GM12874 (cell line): ENCODE measurements at regions not wholly inside any gene's neighbourhood (a gene's known extent, or its start where the extent isn't known, plus 50 kb on each side); places are given as distances from the start of the nearest gene placed in this dataset.

Experiments
- TF ChIP-seq, protein P1 (sequence below): IDR thresholded peaks from 2 replicates; pipeline ENCODE4 v1.5.1; 2011; ENCODE audit warnings: low read depth, mild to moderate bottlenecking, control low read depth, low read length, moderate library complexity; ENCODE audit not compliant: insufficient read depth

DNA sequence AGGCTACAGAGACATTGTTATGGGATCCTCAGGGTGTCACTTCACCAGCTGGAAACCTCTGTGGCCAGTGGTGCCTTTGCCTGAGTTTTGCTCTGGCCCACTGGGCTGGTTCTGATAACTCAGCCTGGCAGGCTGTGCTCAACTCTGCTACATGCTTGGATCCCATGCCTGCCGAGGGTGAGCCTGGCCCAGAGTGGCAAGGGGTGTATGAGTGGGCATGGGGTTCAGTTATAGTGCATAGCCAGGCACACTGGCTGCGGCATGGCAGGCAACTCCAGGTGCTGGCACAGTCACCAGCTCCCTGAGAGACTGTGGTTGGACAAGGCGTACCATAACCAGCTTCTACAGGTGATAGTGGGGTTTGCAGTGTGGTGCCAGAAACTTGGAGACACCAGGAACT, 107.0 kb upstream of the PCDH15 start:
- TF ChIP-seq, protein P1, sequence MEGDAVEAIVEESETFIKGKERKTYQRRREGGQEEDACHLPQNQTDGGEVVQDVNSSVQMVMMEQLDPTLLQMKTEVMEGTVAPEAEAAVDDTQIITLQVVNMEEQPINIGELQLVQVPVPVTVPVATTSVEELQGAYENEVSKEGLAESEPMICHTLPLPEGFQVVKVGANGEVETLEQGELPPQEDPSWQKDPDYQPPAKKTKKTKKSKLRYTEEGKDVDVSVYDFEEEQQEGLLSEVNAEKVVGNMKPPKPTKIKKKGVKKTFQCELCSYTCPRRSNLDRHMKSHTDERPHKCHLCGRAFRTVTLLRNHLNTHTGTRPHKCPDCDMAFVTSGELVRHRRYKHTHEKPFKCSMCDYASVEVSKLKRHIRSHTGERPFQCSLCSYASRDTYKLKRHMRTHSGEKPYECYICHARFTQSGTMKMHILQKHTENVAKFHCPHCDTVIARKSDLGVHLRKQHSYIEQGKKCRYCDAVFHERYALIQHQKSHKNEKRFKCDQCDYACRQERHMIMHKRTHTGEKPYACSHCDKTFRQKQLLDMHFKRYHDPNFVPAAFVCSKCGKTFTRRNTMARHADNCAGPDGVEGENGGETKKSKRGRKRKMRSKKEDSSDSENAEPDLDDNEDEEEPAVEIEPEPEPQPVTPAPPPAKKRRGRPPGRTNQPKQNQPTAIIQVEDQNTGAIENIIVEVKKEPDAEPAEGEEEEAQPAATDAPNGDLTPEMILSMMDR = no peak

DNA sequence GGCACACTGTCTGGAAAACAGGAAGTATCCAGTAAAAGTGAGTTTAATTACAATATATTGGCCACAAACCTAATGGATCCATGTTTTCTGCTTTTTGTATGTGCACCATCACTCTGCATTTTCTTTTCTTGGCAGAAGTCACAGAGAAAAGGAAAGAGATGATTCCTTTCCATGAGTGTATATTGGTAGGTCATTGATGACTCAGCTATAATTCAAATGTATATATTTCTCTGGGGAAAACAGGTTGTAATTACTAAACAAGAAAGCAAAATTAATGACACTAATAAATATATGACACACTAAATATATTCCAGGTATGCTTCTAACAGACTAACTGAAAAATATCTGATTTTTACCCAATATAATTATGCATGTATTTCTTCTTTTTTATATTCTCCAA, 105.9 kb upstream of the PCDH15 start:
- TF ChIP-seq, protein P1 = no peak

DNA sequence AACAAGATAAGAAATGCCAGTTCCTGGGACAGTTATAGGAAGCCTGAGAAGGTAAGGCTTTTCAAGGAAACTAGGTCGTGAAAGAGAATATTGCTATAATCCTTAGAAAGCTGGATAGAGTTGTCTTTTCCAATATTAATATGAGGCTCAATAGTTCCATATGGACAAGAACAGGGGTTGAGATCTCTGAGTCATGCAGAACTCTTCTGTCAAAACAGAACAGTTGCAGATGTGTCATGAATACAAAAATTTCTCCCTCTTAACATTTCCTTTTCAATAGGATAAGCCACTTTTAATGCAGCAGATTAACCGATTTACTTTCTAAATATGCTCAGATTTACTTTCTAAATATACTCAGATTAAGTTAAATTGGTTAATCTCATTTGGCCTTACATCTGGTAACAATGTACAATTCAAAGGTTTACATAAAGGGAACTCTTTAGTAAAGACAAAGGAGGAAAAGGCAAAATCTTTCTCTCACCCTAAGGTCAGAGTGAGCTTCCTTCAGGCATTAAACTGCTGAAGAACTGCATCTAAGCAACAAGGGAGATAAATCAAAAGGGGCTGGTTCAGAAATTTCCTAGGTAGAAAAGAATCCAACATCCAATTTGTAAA, 104.7 kb upstream of the PCDH15 start:
- TF ChIP-seq, protein P1 = no peak

DNA sequence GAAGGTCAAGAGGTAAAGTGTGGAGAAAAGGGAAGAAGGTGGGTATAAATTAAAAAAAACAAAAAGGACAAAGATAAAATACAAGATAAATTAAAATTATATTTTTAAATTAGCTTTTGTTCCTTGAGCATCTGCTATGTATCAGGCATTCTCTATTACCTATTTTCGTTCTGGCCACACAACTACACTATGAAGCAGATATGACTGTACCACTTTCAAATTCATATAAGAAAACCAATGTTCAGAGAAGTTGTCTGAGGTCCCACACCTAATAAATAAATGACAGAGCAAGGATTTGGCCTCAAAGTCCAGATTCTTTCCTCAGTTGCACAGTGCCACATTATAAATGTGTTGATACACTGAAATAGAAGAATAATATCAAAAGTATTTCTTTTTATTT, 103.8 kb upstream of the PCDH15 start:
- TF ChIP-seq, protein P1 = no peak

DNA sequence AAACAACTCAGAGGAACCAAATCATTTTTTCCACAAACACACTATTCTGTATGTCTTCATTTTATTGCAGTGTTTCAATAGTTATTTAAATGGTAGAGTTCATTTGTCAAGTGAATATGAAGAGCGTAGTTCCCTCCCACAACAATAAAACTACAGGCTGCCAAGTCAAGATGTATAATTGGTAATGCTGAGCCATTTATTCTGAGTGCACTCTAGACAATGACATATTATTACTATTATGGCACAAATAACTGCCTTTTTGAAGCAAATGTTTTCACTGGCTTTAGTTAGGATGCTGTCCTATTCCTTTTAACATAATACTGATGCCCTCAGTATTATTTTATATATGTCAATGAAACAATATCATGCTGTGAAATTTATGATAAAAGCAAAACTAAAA, 102.7 kb upstream of the PCDH15 start:
- TF ChIP-seq, protein P1 = no peak

DNA sequence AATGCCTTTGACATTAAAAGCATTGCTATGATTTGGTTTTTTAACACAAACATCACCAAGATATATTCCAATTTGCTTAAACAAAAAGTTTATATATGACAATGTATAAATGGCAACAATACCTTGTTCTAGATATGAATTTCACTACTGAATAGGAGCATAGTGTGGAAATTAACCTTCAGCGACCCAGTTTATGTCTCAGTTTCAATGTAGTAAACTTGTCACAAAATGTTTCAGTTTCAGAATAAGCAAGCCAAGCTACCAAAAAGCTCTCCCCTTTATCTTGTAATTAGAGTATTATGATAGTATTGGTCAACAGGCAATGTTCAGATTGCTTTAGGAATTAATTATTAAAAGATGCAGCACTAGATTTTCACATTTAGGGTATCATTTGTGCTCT, 99.6 kb upstream of the PCDH15 start:
- TF ChIP-seq, protein P1 = no peak

DNA sequence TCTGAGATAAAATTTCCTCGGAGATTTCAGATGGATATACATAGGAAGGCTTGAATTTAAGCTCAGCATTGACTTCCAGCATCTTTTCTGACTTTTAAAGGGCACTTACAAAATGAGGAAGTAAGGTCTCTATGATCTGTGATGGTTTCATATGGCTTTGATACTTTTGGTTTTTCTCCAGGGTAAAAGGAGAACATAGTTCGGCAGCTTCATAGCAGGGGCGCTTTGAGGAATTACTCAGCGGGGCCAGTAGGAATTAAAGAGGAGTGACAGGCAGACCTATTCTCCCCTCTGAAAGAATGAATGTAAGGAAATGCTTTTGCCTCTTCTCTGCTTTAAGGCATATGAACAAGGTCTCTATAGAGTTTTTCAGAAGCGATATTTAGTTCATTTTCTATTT, 80.0 kb upstream of the PCDH15 start:
- TF ChIP-seq, protein P1 = no peak

DNA sequence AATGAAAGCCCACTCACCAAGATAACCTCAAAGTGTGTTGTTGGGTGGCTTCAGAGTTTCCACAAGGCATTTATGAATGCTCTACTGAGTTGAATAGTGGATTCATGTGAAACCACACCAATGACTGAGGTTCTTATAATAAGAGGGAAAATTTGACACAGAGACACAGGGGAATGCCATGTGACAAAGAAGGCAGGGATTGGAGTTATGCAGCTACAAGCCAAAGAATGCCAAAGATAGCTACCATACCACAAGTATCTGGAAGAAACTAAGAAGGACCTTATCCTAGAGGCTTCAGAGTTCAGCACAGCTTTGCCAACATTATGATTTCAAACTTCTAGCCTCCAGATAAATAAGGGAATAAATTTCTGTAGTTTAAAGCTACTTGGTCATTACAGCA, 68.0 kb upstream of the PCDH15 start:
- TF ChIP-seq, protein P1 = no peak
